Thoracic aorta (tissue), 2 donors: ENCODE measurements at regions not wholly inside any gene's neighbourhood (a gene's known extent, or its start where the extent isn't known, plus 50 kb on each side); places are given as distances from the start of the nearest gene placed in this dataset.

Source experiments
- ATAC-seq: fragments of 150-250 bp; one replicate; pipeline ENCODE4 v1.8.0; 2017; ENCODE audit warnings: low read depth; ENCODE audit not compliant: insufficient number of reproducible peaks, low FRiP score
- DNase-seq: peaks from one replicate; pipeline ENCODE4 v3.0.0-alpha.2; 2020; ENCODE audit warnings: low spot score
- H3K27ac ChIP-seq, 2 donors: fragments of 200-600 bp; sonication (generic); 1 replicate in 1 of 2; 2 replicates in 1 of 2; pipeline ENCODE4 v1.5.1; 2016; ENCODE audit warnings: mild to moderate bottlenecking in 2 of 2, moderate library complexity in 2 of 2
- H3K27me3 ChIP-seq: fragments of 200-600 bp; sonication (generic); replicated peaks from 2 replicates; pipeline ENCODE4 v1.6.0; 2016; ENCODE audit warnings: mild to moderate bottlenecking; ENCODE audit not compliant: insufficient read depth
- H3K36me3 ChIP-seq: fragments of 200-600 bp; sonication (generic); one replicate; pipeline ENCODE4 v1.5.1; 2016
- H3K4me1 ChIP-seq, 2 donors: fragments of 200-600 bp; sonication (generic); 1 replicate in 1 of 2; 2 replicates in 1 of 2; pipeline versions ENCODE4 v1.5.1 to v1.6.0; 2016; ENCODE audit warnings: low read depth in 2 of 2, mild to moderate bottlenecking in 1 of 2; ENCODE audit not compliant: control insufficient read depth in 1 of 2
- H3K4me3 ChIP-seq: fragments of 200-600 bp; sonication (generic); 2 replicates; pipeline ENCODE4 v1.5.1; 2016; ENCODE audit warnings: mild to moderate bottlenecking
- H3K9me3 ChIP-seq: fragments of 200-600 bp; sonication (generic); 2 replicates; pipeline ENCODE4 v1.5.1; 2016
- CTCF ChIP-seq: fragments of 200-600 bp; sonication (generic); IDR thresholded peaks from one replicate; pipeline ENCODE4 v1.5.1; 2019; ENCODE audit warnings: antibody characterized with exemption

GRCh38 chr2:14408695-14409094 is 223.8 kb upstream of the LRATD1 start:
- no peaks in the 10 kb centered on the region for H3K4me1 ChIP-seq
- no peak for TF ChIP-seq CTCF
- no peak overlapping the region for H3K4me3 ChIP-seq
- no peak overlapping the region for H3K27ac ChIP-seq
- ATAC-seq (no peak), DNase-seq (no peak)
- H3K36me3 ChIP-seq = no peaks in the 10 kb centered on the region
- H3K27me3 ChIP-seq = no peaks in the 10 kb centered on the region
- H3K9me3 ChIP-seq = no peaks in the 10 kb centered on the region

DNA sequence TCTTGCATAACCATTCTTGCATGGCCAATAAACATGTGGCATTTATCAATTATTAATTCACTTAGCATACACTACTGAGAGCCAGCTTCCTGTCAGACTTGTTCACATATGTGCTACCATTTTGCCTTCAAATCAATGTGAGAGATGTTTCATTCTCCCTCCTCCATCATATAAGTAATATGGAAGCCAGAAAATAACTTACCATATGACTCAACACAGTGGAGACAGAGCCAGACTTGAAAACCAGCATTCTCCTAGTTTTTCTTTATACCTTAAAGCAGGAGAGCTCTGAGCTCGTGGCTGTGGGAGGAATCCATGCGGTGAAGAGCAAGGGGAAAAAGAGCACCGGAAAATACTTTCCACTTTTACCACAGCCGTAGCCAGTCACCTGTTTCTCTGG is 215.0 kb upstream of the LRATD1 start:
- no peaks in the 10 kb centered on the region for H3K9me3 ChIP-seq
- H3K4me1 ChIP-seq = no peaks in the 10 kb centered on the region
- ATAC-seq (no peak), DNase-seq (no peak)
- H3K27ac ChIP-seq = no peak overlapping the region
- TF ChIP-seq CTCF = no peak
- no peaks in the 10 kb centered on the region for H3K36me3 ChIP-seq
- H3K4me3 ChIP-seq = no peak overlapping the region
- H3K27me3 ChIP-seq = no peaks in the 10 kb centered on the region

DNA sequence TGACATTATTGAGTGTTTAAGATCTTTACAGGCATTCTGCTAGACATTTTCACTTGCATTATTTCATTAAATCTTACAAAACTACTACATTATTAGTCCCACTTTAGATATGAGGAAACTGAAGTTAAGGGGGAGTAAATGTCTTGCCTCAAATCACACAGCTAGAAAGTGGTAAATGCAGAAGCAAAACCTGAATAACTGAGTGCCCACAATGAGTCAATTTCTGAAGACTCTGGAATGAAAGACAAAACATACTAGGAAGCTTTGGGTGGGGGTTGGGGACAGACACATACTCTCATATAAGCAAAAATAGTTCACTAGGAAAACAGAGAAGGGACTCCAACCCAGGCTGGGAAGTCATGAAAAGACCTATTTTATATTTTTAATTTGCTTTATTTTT is 214.4 kb upstream of the LRATD1 start:
- Histone ChIP-seq H3K27me3 (no peaks in the 10 kb centered on the region), H3K4me3 (no peak overlapping the region), H3K36me3 (no peaks in the 10 kb centered on the region), H3K4me1 (no peaks in the 10 kb centered on the region), H3K9me3 (no peaks in the 10 kb centered on the region), H3K27ac (no peak overlapping the region)
- ATAC-seq = no peak
- no peak for TF ChIP-seq CTCF
- DNase-seq = no peak

DNA sequence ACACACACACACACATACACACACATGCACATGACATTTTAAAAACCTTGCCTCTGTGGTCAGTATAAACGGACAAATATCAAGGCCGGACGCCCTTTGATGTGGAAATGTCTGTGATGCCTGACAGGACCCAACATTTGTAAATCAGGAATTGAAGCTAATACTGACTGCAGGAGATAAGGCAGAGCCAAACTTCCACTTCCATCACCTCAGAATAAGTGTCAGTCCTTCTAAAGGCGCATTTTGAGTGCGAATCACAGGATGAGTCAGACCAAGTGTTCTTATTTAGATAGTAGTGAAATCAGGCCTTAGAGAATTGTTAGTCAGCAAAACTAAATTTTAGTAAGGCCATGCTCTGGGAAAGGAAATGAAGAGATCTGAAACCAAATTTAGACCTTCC is 211.7 kb upstream of the LRATD1 start:
- Histone ChIP-seq H3K9me3 (no peaks in the 10 kb centered on the region), H3K36me3 (no peaks in the 10 kb centered on the region), H3K4me1 (no peaks in the 10 kb centered on the region), H3K4me3 (no peak overlapping the region), H3K27me3 (no peaks in the 10 kb centered on the region), H3K27ac (no peak overlapping the region)
- DNase-seq (no peak), ATAC-seq (no peak)
- TF ChIP-seq CTCF = no peak

- Histone ChIP-seq H3K9me3 (no peaks in the 10 kb centered on the region), H3K27me3 (no peaks in the 10 kb centered on the region), H3K4me3 (no peak overlapping the region), H3K4me1 (no peaks in the 10 kb centered on the region), H3K36me3 (no peaks in the 10 kb centered on the region), H3K27ac (no peak overlapping the region)
- no peak for ATAC-seq
- no peak for DNase-seq
- TF ChIP-seq CTCF = no peak
Observed at GRCh38 chr2:14422426-14422825, 210.1 kb upstream of the LRATD1 start.
